ENCODE measurements at regions not wholly inside any gene's neighbourhood (a gene's known extent, or its start where the extent isn't known, plus 50 kb on each side); places are given as distances from the start of the nearest gene placed in this dataset.

- no peak for DNase-seq (ENCODE audit: low read depth, low spot score)
- H3K9me1 ChIP-seq (ENCODE audit: control insufficient read depth, extremely low read depth, insufficient read depth, low read length): no peaks in the 10 kb centered on the region
- dilution Hi-C loops (cut with MboI; ENCODE audit: extremely low pct_ligation_motif_present, low sequenced_read_pairs): no loop called here
- H3K36me3 ChIP-seq (ENCODE audit: control insufficient read depth in 2 of 2, extremely low read depth in 1 of 2, insufficient read depth in 2 of 2, low read length in 2 of 2): no peaks in the 10 kb centered on the region
- no peak overlapping the region for H3K4me2 ChIP-seq (ENCODE audit: control insufficient read depth, extremely low read depth, insufficient read depth, low read depth, low read length)
- no peaks in the 10 kb centered on the region for H3K27me3 ChIP-seq (ENCODE audit: control insufficient read depth, extremely low read depth, insufficient read depth, low read length)
- no peaks in the 10 kb centered on the region for H3K79me2 ChIP-seq (ENCODE audit: control insufficient read depth, insufficient read depth, low read length)
- H3K9ac ChIP-seq (ENCODE audit: control insufficient read depth, extremely low read depth, insufficient read depth, low read length): no peak overlapping the region
- FAIRE-seq: no peak
- TF ChIP-seq EZH2 (IDR thresholded peaks at IDR 0.05; ENCODE audit: low read length): no peak
- TF ChIP-seq CTCF (optimal IDR thresholded peaks at IDR 0.05 in 1 of 3, IDR thresholded peaks at IDR 0.05 in 1 of 3, conservative IDR thresholded peaks at IDR 0.05 in 1 of 3; ENCODE audit: extremely low read depth in 1 of 3, insufficient read depth in 2 of 3, low read length in 3 of 3): no peak
- H3K4me1 ChIP-seq (ENCODE audit: control insufficient read depth, extremely low read depth, insufficient read depth, low read length): peaks cover 4% of the 10 kb centered on the region
- H3K9me3 ChIP-seq (ENCODE audit: control insufficient read depth, low read depth, low read length): no peaks in the 10 kb centered on the region
- no peak overlapping the region for H3K4me3 ChIP-seq (ENCODE audit: control insufficient read depth in 2 of 3, extremely low read depth in 1 of 3, insufficient read depth in 2 of 3, low read depth in 1 of 3, low read length in 3 of 3)
- no peak overlapping the region for H2AFZ ChIP-seq (ENCODE audit: control insufficient read depth, low read length)
- no peaks in the 10 kb centered on the region for H4K20me1 ChIP-seq (ENCODE audit: control insufficient read depth, extremely low read depth, insufficient read depth, low read length)
- no peak overlapping the region for H3K27ac ChIP-seq (ENCODE audit: control insufficient read depth, insufficient read depth, low read length)
Observed at GRCh38 chr17:27389542-27390140, 66.6 kb upstream of the KSR1 start.

- H3K79me2 ChIP-seq (ENCODE audit: control insufficient read depth, insufficient read depth, low read length): no peaks in the 10 kb centered on the region
- no peak overlapping the region for H2AFZ ChIP-seq (ENCODE audit: control insufficient read depth, low read length)
- H3K9me3 ChIP-seq (ENCODE audit: control insufficient read depth, low read depth, low read length): peaks cover 3% of the 10 kb centered on the region
- no peak overlapping the region for H3K9ac ChIP-seq (ENCODE audit: control insufficient read depth, extremely low read depth, insufficient read depth, low read length)
- DNase-seq (ENCODE audit: low read depth, low spot score): no peak
- no peaks in the 10 kb centered on the region for H3K9me1 ChIP-seq (ENCODE audit: control insufficient read depth, extremely low read depth, insufficient read depth, low read length)
- H3K36me3 ChIP-seq (ENCODE audit: control insufficient read depth in 2 of 2, extremely low read depth in 1 of 2, insufficient read depth in 2 of 2, low read length in 2 of 2): no peaks in the 10 kb centered on the region
- H3K27me3 ChIP-seq (ENCODE audit: control insufficient read depth, extremely low read depth, insufficient read depth, low read length): no peaks in the 10 kb centered on the region
- H3K27ac ChIP-seq (ENCODE audit: control insufficient read depth, insufficient read depth, low read length): no peak overlapping the region
- H3K4me1 ChIP-seq (ENCODE audit: control insufficient read depth, extremely low read depth, insufficient read depth, low read length): no peaks in the 10 kb centered on the region
- no peak overlapping the region for H3K4me2 ChIP-seq (ENCODE audit: control insufficient read depth, extremely low read depth, insufficient read depth, low read depth, low read length)
- FAIRE-seq: no peak
- dilution Hi-C loops (cut with MboI; ENCODE audit: extremely low pct_ligation_motif_present, low sequenced_read_pairs): no loop called here
- H4K20me1 ChIP-seq (ENCODE audit: control insufficient read depth, extremely low read depth, insufficient read depth, low read length): no peaks in the 10 kb centered on the region
- H3K4me3 ChIP-seq (ENCODE audit: control insufficient read depth in 2 of 3, extremely low read depth in 1 of 3, insufficient read depth in 2 of 3, low read depth in 1 of 3, low read length in 3 of 3): no peak overlapping the region
- TF ChIP-seq EZH2 (IDR thresholded peaks at IDR 0.05; ENCODE audit: low read length) (no peak), CTCF (optimal IDR thresholded peaks at IDR 0.05 in 1 of 3, IDR thresholded peaks at IDR 0.05 in 1 of 3, conservative IDR thresholded peaks at IDR 0.05 in 1 of 3; ENCODE audit: extremely low read depth in 1 of 3, insufficient read depth in 2 of 3, low read length in 3 of 3) (no peak)
Observed at GRCh38 chr17:27390540-27390939, 65.7 kb upstream of the KSR1 start.

Measured in keratinocyte (primary cell).